ENCODE measurements at regions not wholly inside any gene's neighbourhood (a gene's known extent, or its start where the extent isn't known, plus 50 kb on each side); places are given as distances from the start of the nearest gene placed in this dataset.

- intact Hi-C loops (cut with DNase I): no loop called here
- Histone ChIP-seq H3K4me1 (replicated peaks) (no peaks in the 10 kb centered on the region), H3K4me3 (no peak overlapping the region), H3K27me3 (replicated peaks; ENCODE audit: insufficient read depth) (no peaks in the 10 kb centered on the region), H3K9me3 (no peaks in the 10 kb centered on the region), H3K36me3 (no peaks in the 10 kb centered on the region), H3K27ac (no peak overlapping the region)
- no peak for DNase-seq (ENCODE audit: low spot score)
- WGBS: 67% methylated on average over 10 of the region's 10 CpGs
- TF ChIP-seq POLR2AphosphoS5 (IDR thresholded peaks at IDR 0.05) (no peak), POLR2A (IDR thresholded peaks at IDR 0.05) (no peak)
- TF ChIP-seq, protein P1, sequence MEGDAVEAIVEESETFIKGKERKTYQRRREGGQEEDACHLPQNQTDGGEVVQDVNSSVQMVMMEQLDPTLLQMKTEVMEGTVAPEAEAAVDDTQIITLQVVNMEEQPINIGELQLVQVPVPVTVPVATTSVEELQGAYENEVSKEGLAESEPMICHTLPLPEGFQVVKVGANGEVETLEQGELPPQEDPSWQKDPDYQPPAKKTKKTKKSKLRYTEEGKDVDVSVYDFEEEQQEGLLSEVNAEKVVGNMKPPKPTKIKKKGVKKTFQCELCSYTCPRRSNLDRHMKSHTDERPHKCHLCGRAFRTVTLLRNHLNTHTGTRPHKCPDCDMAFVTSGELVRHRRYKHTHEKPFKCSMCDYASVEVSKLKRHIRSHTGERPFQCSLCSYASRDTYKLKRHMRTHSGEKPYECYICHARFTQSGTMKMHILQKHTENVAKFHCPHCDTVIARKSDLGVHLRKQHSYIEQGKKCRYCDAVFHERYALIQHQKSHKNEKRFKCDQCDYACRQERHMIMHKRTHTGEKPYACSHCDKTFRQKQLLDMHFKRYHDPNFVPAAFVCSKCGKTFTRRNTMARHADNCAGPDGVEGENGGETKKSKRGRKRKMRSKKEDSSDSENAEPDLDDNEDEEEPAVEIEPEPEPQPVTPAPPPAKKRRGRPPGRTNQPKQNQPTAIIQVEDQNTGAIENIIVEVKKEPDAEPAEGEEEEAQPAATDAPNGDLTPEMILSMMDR (IDR thresholded peaks at IDR 0.05): no peak
These were observed 53.2 kb upstream of the CYRIA start for GRCh38 chr2:16718576-16719484.

DNA sequence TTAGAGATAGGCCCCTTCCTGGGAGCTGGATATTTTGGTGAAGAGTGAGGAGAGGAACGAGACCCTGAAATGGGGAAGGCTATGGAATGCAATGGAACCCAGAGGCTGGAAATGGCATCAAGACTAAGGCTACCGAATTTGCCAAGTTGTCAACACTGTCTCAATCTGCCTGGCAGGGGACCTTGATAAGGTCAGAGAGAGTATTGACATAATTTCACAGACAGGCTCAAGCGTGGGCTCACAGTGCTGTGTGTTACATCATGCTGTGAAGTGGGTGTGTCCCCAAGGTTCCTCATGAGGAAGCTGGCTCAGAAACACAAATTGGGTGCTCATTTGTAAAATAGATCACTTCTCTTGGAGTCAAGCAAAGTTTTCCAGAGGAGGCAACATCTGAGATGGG is 51.8 kb upstream of the CYRIA start:
- 89% methylated on average over 3 of the region's 3 CpGs for WGBS
- DNase-seq (ENCODE audit: low spot score): no peak
- no peaks in the 10 kb centered on the region for H3K36me3 ChIP-seq
- H3K27me3 ChIP-seq (replicated peaks; ENCODE audit: insufficient read depth): no peaks in the 10 kb centered on the region
- H3K9me3 ChIP-seq: no peaks in the 10 kb centered on the region
- intact Hi-C loops (cut with DNase I): no loop called here
- H3K4me1 ChIP-seq (replicated peaks): no peaks in the 10 kb centered on the region
- no peak for TF ChIP-seq POLR2AphosphoS5 (IDR thresholded peaks at IDR 0.05)
- no peak for TF ChIP-seq POLR2A (IDR thresholded peaks at IDR 0.05)
- TF ChIP-seq, protein P1 (IDR thresholded peaks at IDR 0.05): no peak
- H3K27ac ChIP-seq: no peak overlapping the region
- no peak overlapping the region for H3K4me3 ChIP-seq

DNA sequence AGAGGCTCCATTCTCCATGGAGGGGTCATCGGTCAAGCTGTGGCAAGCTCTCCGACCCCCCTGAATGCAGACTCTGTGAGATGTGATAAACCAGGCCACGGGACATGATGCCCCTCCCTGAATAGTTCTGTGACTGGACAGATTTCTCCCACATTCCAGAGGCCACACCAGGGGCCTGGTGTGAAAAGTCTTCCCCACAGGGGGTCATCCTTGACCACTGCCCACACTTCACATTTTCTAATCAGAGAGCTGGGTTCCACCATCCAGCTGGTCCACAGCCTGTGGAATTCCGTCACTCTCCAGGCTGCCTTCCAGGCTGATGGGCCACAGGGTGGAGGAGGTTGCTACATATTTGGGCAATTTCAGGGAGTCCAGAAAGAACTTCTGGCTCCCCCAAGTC is 51.3 kb upstream of the CYRIA start:
- H3K4me1 ChIP-seq (replicated peaks): no peaks in the 10 kb centered on the region
- intact Hi-C loops (cut with DNase I): no loop called here
- H3K4me3 ChIP-seq: no peak overlapping the region
- no peaks in the 10 kb centered on the region for H3K9me3 ChIP-seq
- WGBS: 95% methylated on average over 4 of the region's 4 CpGs
- no peak overlapping the region for H3K27ac ChIP-seq
- DNase-seq (ENCODE audit: low spot score): no peak
- TF ChIP-seq, protein P1 (IDR thresholded peaks at IDR 0.05): no peak
- TF ChIP-seq POLR2A (IDR thresholded peaks at IDR 0.05): no peak
- no peak for TF ChIP-seq POLR2AphosphoS5 (IDR thresholded peaks at IDR 0.05)
- H3K36me3 ChIP-seq: no peaks in the 10 kb centered on the region
- H3K27me3 ChIP-seq (replicated peaks; ENCODE audit: insufficient read depth): no peaks in the 10 kb centered on the region

DNA sequence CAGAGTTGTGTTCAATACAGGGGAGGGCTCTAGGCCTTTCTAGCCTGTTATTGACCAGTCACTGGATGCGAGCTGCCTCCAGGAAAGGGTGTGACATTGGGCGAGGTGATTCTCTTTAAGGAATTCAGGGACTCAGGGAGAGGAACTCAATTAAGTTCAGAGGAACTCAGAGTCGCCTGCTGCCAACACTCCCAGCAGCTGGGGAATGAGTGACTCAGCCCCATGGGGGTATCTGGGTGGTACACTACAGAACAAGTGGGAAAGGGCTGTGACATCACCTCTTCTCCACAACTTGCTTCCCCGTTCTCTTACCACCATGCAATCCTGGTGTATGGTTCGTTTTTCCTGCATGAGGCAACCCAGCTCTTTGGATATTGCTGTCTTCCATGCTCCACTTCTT is 50.4 kb upstream of the CYRIA start:
- TF ChIP-seq POLR2A (IDR thresholded peaks at IDR 0.05): no peak
- TF ChIP-seq, protein P1 (IDR thresholded peaks at IDR 0.05): no peak
- TF ChIP-seq POLR2AphosphoS5 (IDR thresholded peaks at IDR 0.05): no peak
- intact Hi-C loops (cut with DNase I): no loop called here

More for the DNA sequence above, 50.4 kb upstream of the CYRIA start:
- Histone ChIP-seq H3K36me3 (no peaks in the 10 kb centered on the region), H3K4me1 (replicated peaks) (no peaks in the 10 kb centered on the region), H3K27me3 (replicated peaks; ENCODE audit: insufficient read depth) (no peaks in the 10 kb centered on the region), H3K9me3 (no peaks in the 10 kb centered on the region), H3K4me3 (no peak overlapping the region), H3K27ac (no peak overlapping the region)
- no peak for DNase-seq (ENCODE audit: low spot score)
- 82% methylated on average over 5 of the region's 5 CpGs for WGBS

Small RNA genes lying in the stretch of these regions (small RNA-seq; reads per million reads assigned to genes)
- 0 reads per million in 2 donors for gene RN7SKP168

Data from prostate gland (tissue), 2 donors.